GM21619 (cell line): ENCODE measurements at regions not wholly inside any gene's neighbourhood (a gene's known extent, or its start where the extent isn't known, plus 50 kb on each side); places are given as distances from the start of the nearest gene placed in this dataset.
"Not testable (repeated sequence)": the region's sequence is repeated elsewhere in the genome, so short reads cannot be mapped to it uniquely, and the experiment has no call there.

ENCODE experiments used
- ATAC-seq: cut with Tn5 transposase; IDR thresholded peaks from one replicate; pipeline ENCODE4 v1.9.1; 2021; ENCODE audit not compliant: unreplicated experiment

- not testable (repeated sequence) for ATAC-seq
Measured at GRCh38 chr16:21363550-21364223, 85.6 kb upstream of the CRYM start.

- not testable (repeated sequence) for ATAC-seq
Measured at GRCh38 chr16:21361612-21362227, 83.6 kb upstream of the CRYM start.

GRCh38 chr16:21361045-21361444, 83.0 kb upstream of the CRYM start:
- ATAC-seq, result not testable (repeated sequence)

GRCh38 chr16:21359513-21359912, 81.4 kb upstream of the CRYM start:
- not testable (repeated sequence) for ATAC-seq

- ATAC-seq, result peak; percentile 41
Measured at GRCh38 chr16:21358261-21358795, 80.2 kb upstream of the CRYM start.

GRCh38 chr16:21356308-21356707, 78.2 kb upstream of the CRYM start:
- not testable (repeated sequence) for ATAC-seq

- ATAC-seq, result not testable (repeated sequence)
Measured at GRCh38 chr16:21351433-21351832, 73.3 kb upstream of the CRYM start.

- ATAC-seq, result not testable (repeated sequence)
Measured at GRCh38 chr16:21350851-21351250, 72.8 kb upstream of the CRYM start.

- ATAC-seq, result not testable (repeated sequence)
Measured at GRCh38 chr16:21349336-21349735, 71.2 kb upstream of the CRYM start.

GRCh38 chr16:21348815-21349214, 70.7 kb upstream of the CRYM start:
- ATAC-seq, result not testable (repeated sequence)

- not testable (repeated sequence) for ATAC-seq
Measured at GRCh38 chr16:21347538-21347937, 69.4 kb upstream of the CRYM start.

- ATAC-seq, result not testable (repeated sequence)
Measured at GRCh38 chr16:21346756-21347491, 68.8 kb upstream of the CRYM start.

- ATAC-seq, result not testable (repeated sequence)
Measured at GRCh38 chr16:21344361-21344912, 66.3 kb upstream of the CRYM start.

GRCh38 chr16:21341101-21341500, 63.0 kb upstream of the CRYM start:
- no peak for ATAC-seq

- no peak for ATAC-seq
Measured at GRCh38 chr16:21339941-21340340, 61.9 kb upstream of the CRYM start.

- no peak for ATAC-seq
Measured at GRCh38 chr16:21339269-21339641, 61.2 kb upstream of the CRYM start.

- no peak for ATAC-seq
Measured at GRCh38 chr16:21338537-21339268, 60.6 kb upstream of the CRYM start.

GRCh38 chr16:21336231-21336630, 58.1 kb upstream of the CRYM start:
- ATAC-seq, result no peak

- ATAC-seq, result not testable (repeated sequence)
Measured at GRCh38 chr16:21334188-21335146, 56.4 kb upstream of the CRYM start.

GRCh38 chr16:21333683-21334082, 55.6 kb upstream of the CRYM start:
- ATAC-seq, result not testable (repeated sequence)
